Upper lobe of left lung (tissue), 4 donors: ENCODE measurements at regions not wholly inside any gene's neighbourhood (a gene's known extent, or its start where the extent isn't known, plus 50 kb on each side); places are given as distances from the start of the nearest gene placed in this dataset.

Source experiments
- CTCF ChIP-seq, 6 experiments: fragments of 450-650 bp in 4 of 6; fragments of 200-600 bp in 2 of 6; sonication (generic) in 2 of 6; IDR thresholded peaks; one replicate each; pipeline ENCODE4 v1.5.1; 2016 to 2019; ENCODE audit warnings: antibody characterized with exemption in 6 of 6
- POLR2A ChIP-seq, 4 donors: fragments of 450-650 bp; IDR thresholded peaks; one replicate each; pipeline ENCODE4 v1.5.1; 2016 to 2017; ENCODE audit warnings: antibody characterized with exemption in 4 of 4, mild to moderate bottlenecking in 2 of 4
- POLR2AphosphoS5 ChIP-seq, 2 donors: sonication (generic); formaldehyde crosslinking; IDR thresholded peaks; one replicate each; pipeline ENCODE4 v1.5.1; 2017; ENCODE audit warnings: antibody characterized with exemption in 2 of 2

GRCh38 chrX:114166601-114167000 lies 417.3 kb upstream of the HTR2C start:
- TF ChIP-seq CTCF (IDR thresholded peaks at IDR 0.05), result no peak
- no peak for TF ChIP-seq POLR2A (IDR thresholded peaks at IDR 0.05)
- TF ChIP-seq POLR2AphosphoS5 (IDR thresholded peaks at IDR 0.05), result no peak
